HUES64 (cell line): ENCODE measurements at regions not wholly inside any gene's neighbourhood (a gene's known extent, or its start where the extent isn't known, plus 50 kb on each side); places are given as distances from the start of the nearest gene placed in this dataset.
"Not testable (repeated sequence)": the region's sequence is repeated elsewhere in the genome, so short reads cannot be mapped to it uniquely, and the experiment has no call there.

Source experiments
- H3K27ac ChIP-seq: 2 replicates; pipeline ENCODE4 v1.7.0; 2013; ENCODE audit warnings: low read depth, low read length, inconsistent platforms
- H3K27me3 ChIP-seq: 2 replicates; pipeline ENCODE4 v1.6.1; 2013; ENCODE audit warnings: mild to moderate bottlenecking, low read length; ENCODE audit not compliant: insufficient read depth
- H3K36me3 ChIP-seq: 2 replicates; pipeline ENCODE4 v1.6.1; 2013; ENCODE audit warnings: mild to moderate bottlenecking, low read length; ENCODE audit not compliant: insufficient read depth
- H3K4me1 ChIP-seq: 2 replicates; pipeline ENCODE4 v1.6.1; 2013; ENCODE audit warnings: mild to moderate bottlenecking, low read length, moderate library complexity; ENCODE audit not compliant: insufficient read depth
- H3K4me3 ChIP-seq: 2 replicates; pipeline ENCODE4 v1.5.1; 2013; ENCODE audit warnings: mild to moderate bottlenecking, low read length, moderate library complexity
- H3K9ac ChIP-seq: 2 replicates; pipeline ENCODE4 v1.6.1; 2013; ENCODE audit warnings: mild to moderate bottlenecking, low read depth, low read length
- H3K9me3 ChIP-seq: 2 replicates; pipeline ENCODE4 v1.6.1; 2013; ENCODE audit warnings: low read depth, low read length; ENCODE audit not compliant: insufficient read depth
- WGBS: fragments of 150-250, 120-280 bp; methylation state at CpG from one replicate; pipeline ENCODE4 v1.1.7; 2013; ENCODE audit warnings: missing lambda C conversion rate; 5-methylcytosine and 5-hydroxymethylcytosine counted together

- Histone ChIP-seq H3K9me3 (no peaks in the 10 kb centered on the region), H3K9ac (no peak overlapping the region), H3K4me3 (no peak overlapping the region), H3K27me3 (no peaks in the 10 kb centered on the region), H3K4me1 (no peaks in the 10 kb centered on the region), H3K36me3 (no peaks in the 10 kb centered on the region), H3K27ac (no peak overlapping the region)
- 89% methylated on average over 1 of the region's 1 CpG for WGBS
Observed at GRCh38 chr6:68497927-68498326, 137.2 kb upstream of the ADGRB3 start.

- H3K36me3 ChIP-seq, H3K27me3 ChIP-seq, H3K9ac ChIP-seq, H3K27ac ChIP-seq, H3K9me3 ChIP-seq, H3K4me1 ChIP-seq, H3K4me3 ChIP-seq: not testable (repeated sequence)
- 93% methylated on average over 3 of the region's 3 CpGs for WGBS
Observed at GRCh38 chr6:68494880-68495279, 140.2 kb upstream of the ADGRB3 start.

GRCh38 chr6:68476611-68477010 is 158.5 kb upstream of the ADGRB3 start:
- 68% methylated on average over 2 of the region's 2 CpGs for WGBS
- Histone ChIP-seq H3K9ac (no peak overlapping the region), H3K4me3 (no peak overlapping the region), H3K9me3 (no peaks in the 10 kb centered on the region), H3K4me1 (peaks cover 13% of the 10 kb centered on the region), H3K36me3 (no peaks in the 10 kb centered on the region), H3K27ac (no peak overlapping the region), H3K27me3 (no peaks in the 10 kb centered on the region)

- Histone ChIP-seq H3K4me1 (peaks cover 13% of the 10 kb centered on the region), H3K27me3 (no peaks in the 10 kb centered on the region), H3K36me3 (no peaks in the 10 kb centered on the region), H3K4me3 (no peak overlapping the region), H3K9ac (no peak overlapping the region), H3K9me3 (no peaks in the 10 kb centered on the region), H3K27ac (no peak overlapping the region)
- WGBS, result 97% methylated on average over 3 of the region's 5 CpGs
Observed at GRCh38 chr6:68473433-68474210, 161.5 kb upstream of the ADGRB3 start.

GRCh38 chr6:68468244-68468884 is 166.7 kb upstream of the ADGRB3 start:
- 43% methylated on average over 3 of the region's 4 CpGs for WGBS
- Histone ChIP-seq H3K36me3 (no peaks in the 10 kb centered on the region), H3K27ac (no peak overlapping the region), H3K4me3 (no peak overlapping the region), H3K9ac (no peak overlapping the region), H3K27me3 (no peaks in the 10 kb centered on the region), H3K4me1 (no peaks in the 10 kb centered on the region), H3K9me3 (no peaks in the 10 kb centered on the region)

GRCh38 chr6:68458447-68458846 is 176.6 kb upstream of the ADGRB3 start:
- Histone ChIP-seq H3K4me3 (no peak overlapping the region), H3K27me3 (no peaks in the 10 kb centered on the region), H3K9me3 (peaks cover 14% of the 10 kb centered on the region; the same call in 1 of the 2 replicates), H3K9ac (no peak overlapping the region), H3K4me1 (no peaks in the 10 kb centered on the region), H3K36me3 (no peaks in the 10 kb centered on the region), H3K27ac (no peak overlapping the region)
- WGBS, result 94% methylated on average over 3 of the region's 3 CpGs

GRCh38 chr6:68447112-68447511 is 188.0 kb upstream of the ADGRB3 start:
- H3K9ac ChIP-seq, result no peak overlapping the region
- no peaks in the 10 kb centered on the region for H3K9me3 ChIP-seq
- H3K27me3 ChIP-seq, result no peaks in the 10 kb centered on the region
- H3K4me1 ChIP-seq, result no peaks in the 10 kb centered on the region
- H3K36me3 ChIP-seq, result no peaks in the 10 kb centered on the region
- WGBS, result 85% methylated on average over 3 of the region's 4 CpGs
- no peak overlapping the region for H3K4me3 ChIP-seq
- H3K27ac ChIP-seq, result no peak overlapping the region

GRCh38 chr6:68445926-68446325 is 189.2 kb upstream of the ADGRB3 start:
- Histone ChIP-seq H3K9ac (no peak overlapping the region), H3K27me3 (no peaks in the 10 kb centered on the region), H3K36me3 (no peaks in the 10 kb centered on the region), H3K4me3 (no peak overlapping the region), H3K27ac (no peak overlapping the region), H3K4me1 (no peaks in the 10 kb centered on the region), H3K9me3 (no peaks in the 10 kb centered on the region)

- Histone ChIP-seq H3K9ac (no peak overlapping the region), H3K36me3 (no peaks in the 10 kb centered on the region), H3K4me1 (no peaks in the 10 kb centered on the region), H3K27ac (no peak overlapping the region), H3K27me3 (no peaks in the 10 kb centered on the region), H3K4me3 (no peak overlapping the region), H3K9me3 (no peaks in the 10 kb centered on the region)
Observed at GRCh38 chr6:68443704-68444103, 191.4 kb upstream of the ADGRB3 start.

GRCh38 chr6:68427630-68428029 is 207.5 kb upstream of the ADGRB3 start:
- H3K27ac ChIP-seq, result no peak overlapping the region
- no peaks in the 10 kb centered on the region for H3K4me1 ChIP-seq
- no peaks in the 10 kb centered on the region for H3K36me3 ChIP-seq
- no peaks in the 10 kb centered on the region for H3K27me3 ChIP-seq
- H3K4me3 ChIP-seq, result no peak overlapping the region
- no peak overlapping the region for H3K9ac ChIP-seq
- no peaks in the 10 kb centered on the region for H3K9me3 ChIP-seq

GRCh38 chr6:68410021-68410420 is 225.1 kb upstream of the ADGRB3 start:
- Histone ChIP-seq H3K36me3 (no peaks in the 10 kb centered on the region), H3K4me3 (no peak overlapping the region), H3K9ac (no peak overlapping the region), H3K9me3 (no peaks in the 10 kb centered on the region), H3K27ac (no peak overlapping the region), H3K27me3 (no peaks in the 10 kb centered on the region), H3K4me1 (no peaks in the 10 kb centered on the region)
- WGBS, result 100% methylated on average over 1 of the region's 2 CpGs
